EH (cell line): ENCODE measurements at regions not wholly inside any gene's neighbourhood (a gene's known extent, or its start where the extent isn't known, plus 50 kb on each side); places are given as distances from the start of the nearest gene placed in this dataset.

Experiments
- DNase-seq: peaks from one replicate; pipeline ENCODE4 v3.0.0-alpha.2; 2015; ENCODE audit warnings: low read depth

DNA sequence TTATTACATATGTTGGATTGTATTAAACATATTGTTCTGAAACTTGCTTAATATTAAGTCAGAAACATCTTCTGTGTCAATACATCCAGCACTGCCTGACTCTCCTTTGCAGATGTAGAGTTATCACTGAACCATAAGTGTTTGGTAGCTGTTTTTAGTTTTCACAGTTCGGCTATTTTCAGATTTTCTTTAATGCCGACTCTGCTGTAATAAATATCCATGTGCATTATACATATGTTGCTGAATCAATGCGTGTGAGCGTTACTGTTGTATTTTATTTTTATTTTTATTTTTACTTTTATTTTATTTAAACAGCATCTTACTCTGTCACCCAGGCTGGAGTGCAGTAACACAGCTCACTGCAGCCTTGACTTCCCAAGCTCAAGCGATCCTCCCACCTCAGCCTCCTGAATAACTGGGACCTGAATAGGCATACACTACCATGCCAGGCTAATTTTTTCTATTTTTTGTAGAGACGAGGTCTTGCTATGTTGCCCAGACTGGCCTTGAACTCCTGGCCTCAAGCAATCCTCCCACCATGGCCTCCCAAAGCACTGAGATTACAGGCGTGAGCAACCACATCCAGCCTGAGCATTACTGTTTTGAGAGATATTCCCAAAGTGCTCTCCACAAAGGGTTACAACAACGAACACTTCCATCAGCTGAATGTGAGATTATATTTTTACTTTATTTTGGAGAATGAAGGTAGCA is 50.7 kb upstream of the NOCT start:
- no peak for DNase-seq

DNA sequence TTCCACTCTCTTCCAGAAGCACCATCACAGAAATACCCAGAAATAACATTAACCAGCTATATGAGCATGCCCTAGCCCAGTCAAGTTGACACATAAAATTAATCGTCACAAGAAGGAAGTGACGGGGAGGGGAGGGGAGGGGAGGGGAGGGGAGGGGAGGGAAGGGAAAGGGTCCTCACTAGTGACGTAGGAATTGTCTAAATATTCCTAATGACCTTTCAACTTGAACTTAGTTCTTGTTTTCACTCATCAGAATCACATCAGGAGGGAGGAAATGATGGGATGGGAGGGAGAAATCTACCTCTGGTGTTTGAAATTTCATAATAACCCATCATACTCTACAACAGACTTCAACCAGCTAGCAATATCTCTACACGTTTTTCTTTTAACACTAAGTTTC is 52.2 kb upstream of the NOCT start:
- DNase-seq = no peak

DNA sequence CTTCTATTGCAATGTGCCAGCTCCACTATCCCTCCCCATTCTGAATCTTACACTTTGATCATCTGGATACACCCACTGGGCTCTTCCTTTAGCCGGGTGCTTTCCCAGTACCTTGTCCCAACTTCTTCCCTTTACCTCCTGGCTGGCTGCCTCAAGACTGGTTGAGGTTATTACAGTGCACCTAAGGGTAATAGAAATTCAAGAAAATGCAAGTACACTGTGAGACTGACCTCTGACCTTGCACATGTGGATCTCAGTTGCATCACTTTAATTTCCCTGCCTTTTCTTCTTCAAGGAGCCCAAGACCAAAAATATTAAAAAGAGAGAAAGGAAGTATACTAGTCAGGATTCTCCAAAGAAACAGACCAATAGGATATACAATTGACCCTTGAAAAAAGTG is 53.9 kb upstream of the NOCT start:
- no peak for DNase-seq

DNA sequence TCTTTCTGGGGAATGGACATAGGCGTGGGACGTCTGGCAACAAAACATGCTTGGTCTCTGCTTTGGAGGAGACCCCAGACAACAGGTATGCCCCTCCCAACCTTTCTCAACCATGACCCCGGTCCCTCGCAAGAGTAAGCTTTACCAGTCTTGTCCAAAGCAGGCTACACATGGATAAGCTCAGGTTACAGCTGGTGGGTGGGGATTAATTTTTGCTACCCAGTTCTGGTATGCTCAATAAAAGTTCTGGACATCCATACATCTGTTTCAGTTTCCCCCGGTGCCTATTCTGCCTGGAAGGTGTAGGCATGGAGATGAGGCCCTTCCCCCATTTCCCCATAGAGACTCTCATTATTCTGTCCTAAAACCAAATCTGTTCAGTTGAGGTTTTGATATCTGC is 54.5 kb upstream of the NOCT start:
- DNase-seq = peak; percentile 28

DNA sequence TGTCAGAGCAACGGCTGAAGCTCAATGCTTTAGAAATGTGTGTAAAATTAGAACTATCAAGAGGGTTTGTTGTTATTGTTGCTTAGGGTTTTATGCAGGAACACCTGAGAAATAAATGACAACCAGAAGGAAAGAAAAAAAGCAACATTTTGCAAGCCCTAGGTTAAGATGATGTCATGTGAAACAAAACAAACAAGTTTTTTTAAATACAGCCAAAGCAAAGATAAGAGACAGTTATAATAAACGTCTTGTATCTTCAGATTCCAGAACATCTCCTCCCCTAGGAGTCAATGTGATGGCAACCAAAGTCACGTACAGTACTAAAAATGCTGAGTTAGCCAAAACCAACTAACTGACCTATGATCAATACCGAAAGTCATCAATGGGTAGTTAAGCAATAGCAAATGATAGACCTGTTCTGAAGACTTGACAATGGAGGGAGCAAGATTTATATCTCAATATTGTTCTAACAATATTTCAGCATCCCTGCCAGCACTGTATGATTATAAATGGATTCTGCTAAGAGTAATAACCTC is 55.3 kb upstream of the NOCT start:
- DNase-seq = no peak

DNA sequence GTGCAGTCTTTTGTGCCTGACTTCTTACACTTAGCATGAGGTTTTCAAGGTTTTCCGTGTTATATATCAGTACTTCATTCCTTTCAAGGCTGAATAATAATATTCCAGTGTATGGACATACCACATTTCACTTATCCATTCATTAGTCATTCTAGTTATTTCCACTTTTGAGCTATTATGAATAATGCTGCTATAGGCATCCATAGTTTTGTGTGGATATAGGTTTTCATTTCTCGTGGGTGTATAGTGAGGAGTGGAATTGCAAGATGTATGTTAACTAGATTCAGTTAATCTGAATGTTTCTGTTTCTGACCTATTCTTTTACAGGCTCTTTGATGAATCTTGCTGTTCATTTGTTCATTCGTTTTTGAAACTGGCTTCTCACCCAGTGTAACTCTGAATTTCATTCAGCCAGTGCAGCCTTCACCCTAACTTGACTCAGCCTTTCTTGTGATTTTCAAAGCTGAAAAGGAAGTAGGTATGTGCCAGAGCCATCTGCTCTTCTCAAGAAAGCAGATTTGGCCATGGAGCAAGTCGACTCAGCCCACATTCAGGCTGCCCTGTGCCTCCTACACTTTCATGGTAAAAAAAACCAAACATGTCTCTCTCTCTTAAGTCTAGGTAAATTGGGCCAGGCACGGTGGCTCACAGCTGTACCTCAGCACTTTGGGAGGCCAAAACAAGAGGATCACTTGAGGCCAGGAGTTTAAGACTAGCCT is 56.3 kb upstream of the NOCT start:
- DNase-seq = no peak

DNA sequence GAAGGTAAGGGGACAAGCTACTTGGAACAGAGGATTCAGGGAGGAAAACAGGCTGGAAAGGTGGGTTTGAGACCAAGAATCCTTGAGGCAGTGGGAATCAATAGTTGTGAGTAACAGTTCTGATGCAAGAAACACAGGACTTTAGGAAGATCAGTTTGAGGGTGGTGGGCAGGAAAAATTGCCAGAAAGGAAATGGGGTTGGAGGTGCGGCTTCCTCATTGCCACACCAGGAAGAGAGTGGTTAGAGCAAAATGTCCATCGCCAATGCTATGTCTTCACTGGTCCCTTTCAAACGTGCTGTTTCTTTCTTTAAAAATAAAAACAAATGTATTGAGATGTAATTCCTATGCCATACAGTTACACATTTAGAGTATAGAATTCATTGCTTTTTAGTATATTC is 57.1 kb upstream of the NOCT start:
- no peak for DNase-seq

DNA sequence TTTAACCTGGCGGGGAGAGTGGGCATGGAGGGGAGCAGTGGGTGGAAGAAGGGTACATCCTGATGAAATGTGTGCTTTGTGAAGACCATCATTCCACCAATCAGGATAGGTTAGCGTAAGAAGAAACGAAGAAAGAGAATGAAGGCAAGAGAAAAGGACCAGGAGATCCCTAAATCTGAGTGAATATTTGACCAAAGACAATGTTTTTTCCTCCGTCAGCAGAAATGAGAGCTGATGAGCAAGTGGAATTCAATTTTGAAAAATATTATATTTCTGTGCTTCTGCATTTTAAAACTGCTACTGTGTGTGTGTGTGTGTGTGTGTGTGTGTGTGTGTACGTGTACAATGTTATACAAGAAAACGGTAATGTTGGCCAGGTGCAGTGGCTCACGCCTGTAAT is 58.3 kb upstream of the NOCT start:
- no peak for DNase-seq

DNA sequence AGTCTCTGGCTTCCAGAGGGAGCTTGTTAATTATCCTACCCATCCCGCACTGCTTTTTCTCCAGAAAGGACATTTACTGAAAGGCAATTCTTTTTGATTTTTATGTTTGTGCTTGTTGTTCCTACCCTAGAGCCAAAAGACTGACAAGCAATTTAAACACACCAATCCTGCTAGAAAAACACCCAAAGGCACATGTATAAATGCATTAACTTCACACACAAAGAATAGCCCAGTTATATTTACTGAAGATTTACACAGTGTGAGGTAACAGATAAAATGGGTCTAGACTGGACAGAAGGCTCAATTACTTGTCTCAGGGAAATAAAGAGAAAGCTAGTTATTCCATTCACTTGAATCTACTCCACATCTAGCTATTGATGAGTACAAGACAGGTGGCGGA is 61.2 kb upstream of the NOCT start:
- no peak for DNase-seq

DNA sequence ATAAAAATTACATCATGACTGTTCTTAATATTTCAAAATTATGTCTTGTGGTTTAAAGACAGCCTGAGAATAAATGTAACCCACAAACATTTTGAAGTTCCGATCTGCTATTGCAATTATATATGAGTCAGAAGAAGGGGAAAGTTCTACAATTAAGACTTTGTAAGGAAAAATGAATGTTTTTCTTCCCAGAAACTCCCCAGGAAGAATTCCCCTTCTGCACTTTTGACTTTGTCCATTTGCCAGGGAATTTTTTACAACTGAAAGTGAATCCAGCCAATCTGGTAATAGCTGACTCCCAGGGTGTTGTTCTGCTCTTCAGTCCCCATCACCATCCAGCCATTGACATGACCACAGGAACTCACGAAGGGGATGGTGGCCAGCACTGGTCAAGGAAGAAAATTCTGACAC is 61.6 kb upstream of the NOCT start:
- peak; percentile 98 for DNase-seq

DNA sequence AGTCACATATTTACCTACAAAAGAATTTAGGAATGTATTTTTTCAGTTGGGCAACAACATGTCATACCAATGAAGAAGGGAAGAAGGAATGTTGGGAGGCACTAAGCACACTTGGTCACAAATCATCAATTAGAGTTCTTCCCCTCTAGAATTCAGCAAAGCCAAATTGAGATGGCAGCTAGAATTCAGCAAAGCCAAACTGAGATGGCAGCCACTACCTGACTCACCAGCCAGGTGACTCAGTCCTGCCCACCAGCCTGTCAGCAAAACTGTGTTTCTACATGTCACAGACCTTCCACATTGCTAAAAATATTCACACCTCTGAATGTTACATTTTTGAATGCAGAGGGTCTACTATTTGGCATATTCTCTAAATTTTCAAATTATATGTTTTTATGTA is 63.2 kb upstream of the NOCT start:
- peak; percentile 38 for DNase-seq

DNA sequence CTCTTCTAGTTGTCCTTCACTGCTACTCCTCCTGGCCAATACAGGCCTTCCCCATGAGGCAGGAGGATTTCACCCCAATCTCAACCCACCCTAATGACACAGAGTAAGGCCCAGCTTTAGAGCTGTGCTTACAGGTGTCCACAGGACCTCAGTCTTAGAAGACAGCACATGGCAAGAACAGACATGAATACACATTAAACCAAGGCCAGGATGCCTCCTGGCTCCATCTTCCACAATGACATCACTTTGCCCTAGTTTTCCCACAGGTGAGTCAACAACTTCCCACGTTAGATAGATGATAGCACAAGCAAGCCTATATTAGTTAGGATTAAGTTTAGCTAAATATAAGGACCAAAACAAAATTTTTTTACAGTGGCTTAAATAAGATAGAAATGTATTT is 63.8 kb upstream of the NOCT start:
- DNase-seq = no peak

DNA sequence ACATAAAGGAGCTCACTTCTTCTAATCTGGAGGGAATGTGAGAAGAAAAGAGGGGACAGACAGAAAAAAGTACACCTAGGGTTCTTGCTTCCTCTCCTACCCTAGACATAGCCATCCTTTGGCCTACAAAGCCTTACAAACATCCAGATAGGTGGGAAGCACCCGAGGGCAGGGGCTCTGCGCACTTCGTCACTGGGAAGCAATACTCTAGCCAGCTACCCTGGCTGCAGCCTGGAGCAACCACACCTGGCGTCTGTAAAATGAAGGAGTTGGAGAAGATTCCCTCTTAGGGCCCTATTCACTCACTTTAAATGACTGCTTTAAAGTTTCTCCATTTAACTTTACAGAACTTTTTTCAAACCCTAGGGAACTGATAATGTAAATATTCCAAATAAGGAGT is 65.7 kb upstream of the NOCT start:
- no peak for DNase-seq

DNA sequence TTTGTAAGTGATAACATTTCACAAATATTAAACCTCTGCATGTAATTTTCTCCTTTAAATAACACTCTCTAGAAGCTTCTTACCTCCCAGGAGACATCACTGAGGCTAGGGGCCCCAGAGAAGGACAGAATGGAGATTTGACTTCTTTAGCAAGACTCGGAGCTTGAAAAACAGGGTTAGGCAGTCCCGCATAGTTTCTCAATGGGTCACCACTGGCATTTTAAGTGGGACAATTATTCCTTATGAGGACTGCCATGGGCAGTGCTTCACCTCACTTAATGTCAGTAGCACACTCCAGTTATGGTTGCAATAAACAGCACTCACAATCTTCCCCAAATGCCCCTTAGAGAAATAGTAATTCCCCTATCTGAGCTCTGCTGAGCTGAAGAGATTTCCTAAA is 66.7 kb upstream of the NOCT start:
- DNase-seq = peak; percentile 44

DNA sequence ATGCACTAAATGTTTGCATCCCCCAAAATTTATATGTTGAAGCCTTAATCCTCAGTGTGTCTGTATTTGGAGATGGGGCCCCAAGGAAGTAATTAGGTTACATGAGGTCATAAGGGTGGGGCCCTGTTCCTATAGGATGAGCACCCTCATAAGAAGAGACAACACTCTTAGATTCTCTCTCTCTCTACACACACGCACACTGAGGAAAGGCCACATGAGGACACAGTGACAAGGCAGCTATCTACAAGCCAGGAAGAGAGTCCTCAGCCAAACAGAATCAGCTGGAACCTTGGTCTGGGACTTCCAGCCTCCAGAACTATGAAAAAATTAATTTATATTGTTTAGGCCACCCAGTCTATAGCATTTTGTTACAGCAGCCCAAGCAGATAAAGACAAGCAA is 69.3 kb upstream of the NOCT start:
- DNase-seq = no peak

DNA sequence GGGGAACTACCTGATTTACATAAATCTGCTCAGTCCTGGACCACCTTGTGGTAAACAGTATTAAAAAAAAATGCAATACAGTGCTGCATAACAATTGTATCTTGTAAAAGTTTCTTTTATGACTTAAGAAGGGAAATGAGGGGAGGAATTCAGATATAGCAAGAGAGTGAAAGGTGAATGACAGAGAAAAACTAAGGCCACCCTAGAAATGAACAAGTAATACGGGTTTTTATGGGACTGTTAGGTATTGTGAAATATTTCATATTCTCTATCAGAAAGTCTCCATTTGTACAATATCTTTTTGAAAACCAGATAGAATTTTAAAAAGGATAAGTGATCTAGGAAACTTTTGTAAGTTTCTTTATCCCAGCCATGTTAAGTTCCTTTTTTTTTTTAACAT is 69.7 kb upstream of the NOCT start:
- no peak for DNase-seq

DNA sequence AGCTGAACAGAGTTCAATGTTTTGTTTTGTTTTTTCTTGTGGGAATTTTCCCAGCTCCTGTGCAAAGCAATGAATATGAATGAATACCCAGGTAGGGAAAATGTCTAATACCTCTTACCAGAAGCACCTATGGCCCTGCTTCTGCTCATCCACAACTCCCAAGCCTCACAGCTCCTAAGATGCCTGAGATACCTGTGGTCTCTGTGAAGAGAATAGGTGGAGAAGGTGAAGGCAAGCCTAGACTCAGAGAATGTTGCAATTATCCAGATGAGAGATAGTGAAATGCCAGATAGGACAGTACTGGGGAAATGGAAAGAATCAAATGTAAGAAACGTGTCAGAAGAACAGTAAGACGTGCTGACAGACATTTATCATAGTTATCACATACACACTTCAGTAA is 70.2 kb upstream of the NOCT start:
- no peak for DNase-seq

DNA sequence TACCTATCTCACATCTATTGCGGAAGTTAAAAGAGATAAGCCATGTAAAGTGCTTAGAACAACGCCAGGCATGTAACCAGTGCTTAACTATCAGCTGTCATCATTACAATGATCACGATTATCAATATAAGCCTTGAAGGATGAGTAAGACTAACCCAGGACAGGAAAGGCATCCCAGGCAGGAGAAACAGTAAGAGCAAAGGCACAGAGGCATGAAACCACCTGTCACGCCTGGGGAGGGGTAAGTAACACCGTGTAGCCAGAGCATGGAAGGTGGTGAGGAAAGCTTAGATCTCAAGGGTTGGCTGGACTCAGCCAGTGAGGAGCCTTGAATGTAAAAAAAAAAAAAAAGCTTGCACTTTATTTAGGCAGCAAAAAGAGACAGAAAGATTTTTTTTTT is 71.7 kb upstream of the NOCT start:
- no peak for DNase-seq

DNA sequence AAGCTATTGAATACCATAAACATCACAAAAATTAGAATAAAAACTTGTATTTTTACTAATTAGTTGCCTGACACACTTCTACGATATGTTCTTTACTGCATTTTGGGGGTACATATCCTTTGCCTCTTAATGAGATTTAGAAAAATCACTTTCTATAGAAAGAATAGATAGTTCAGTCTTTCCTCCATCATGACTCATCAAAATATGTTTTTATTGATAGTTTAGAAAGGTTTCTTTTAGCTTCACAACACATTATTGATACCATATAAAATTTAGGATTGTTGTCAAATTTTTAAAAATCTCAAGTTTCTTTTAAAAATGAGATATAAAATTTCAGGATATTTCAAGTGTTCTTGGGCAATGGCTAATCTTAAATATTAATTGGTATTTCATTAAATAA is 74.5 kb upstream of the NOCT start:
- DNase-seq = no peak

DNA sequence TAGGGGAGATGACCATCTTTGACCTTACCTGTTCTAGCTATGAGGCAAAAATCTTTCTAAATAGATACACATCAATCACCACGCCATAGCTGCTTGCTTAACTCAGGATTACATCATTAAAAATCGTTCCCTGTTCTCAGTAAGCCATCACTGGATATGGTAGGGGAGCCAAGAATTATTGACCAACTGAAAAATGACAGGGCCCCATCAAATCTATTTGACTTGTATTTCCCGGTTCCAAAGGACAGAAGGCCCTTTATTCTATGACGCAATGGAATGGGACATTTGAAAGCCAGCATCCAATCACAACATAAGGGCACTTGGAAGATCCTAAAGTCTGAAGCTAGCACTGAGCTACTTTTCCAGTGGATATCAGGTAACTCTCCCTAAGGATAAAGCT is 75.6 kb upstream of the NOCT start:
- no peak for DNase-seq

DNA sequence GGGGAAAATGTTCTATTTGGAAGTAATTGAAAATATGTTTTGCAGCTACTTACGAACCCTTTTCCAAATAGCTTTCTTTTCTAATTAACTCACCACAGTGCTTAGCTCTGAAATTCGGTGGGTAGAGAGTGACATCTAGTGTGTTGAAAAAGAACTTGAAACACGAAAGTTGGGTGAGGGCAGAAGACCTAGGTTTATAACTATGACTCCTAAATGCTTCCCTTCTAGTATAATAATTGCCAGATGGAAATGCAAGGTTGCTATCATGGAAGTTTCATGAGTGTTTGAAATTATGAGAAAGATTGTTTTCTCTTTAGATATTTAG is 77.3 kb upstream of the NOCT start:
- peak; percentile 67 for DNase-seq

DNA sequence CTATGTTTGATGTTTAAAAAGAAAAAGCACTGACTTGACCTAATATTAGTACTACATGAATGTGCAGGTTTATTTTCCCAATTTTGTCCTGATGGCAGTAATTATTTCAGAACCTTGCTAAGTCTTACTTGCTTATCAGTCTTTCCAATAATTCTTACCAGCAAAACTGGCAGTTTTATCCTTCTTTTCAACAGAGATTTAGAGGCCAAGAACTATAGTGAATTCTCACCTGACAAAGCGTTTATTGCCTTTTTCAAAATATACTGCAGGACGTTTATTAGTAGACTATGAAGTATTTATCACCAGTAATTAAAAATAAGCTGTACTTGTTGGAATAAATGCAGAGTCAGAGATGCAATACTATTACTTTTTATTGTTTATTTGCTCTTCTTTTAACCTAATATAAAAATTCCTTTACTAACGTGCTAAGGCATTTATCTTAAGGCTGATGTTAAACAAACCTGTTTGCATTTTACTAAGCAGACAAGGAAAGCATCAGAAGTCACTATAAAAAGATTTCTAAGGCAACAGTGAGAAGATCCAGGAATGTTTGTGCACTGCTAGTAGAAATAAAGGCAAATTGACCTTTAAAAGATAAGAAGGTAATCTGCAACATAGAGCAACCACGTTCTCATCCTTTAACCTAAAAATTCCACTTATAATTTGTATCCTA is 80.3 kb upstream of the NOCT start:
- DNase-seq = no peak

DNA sequence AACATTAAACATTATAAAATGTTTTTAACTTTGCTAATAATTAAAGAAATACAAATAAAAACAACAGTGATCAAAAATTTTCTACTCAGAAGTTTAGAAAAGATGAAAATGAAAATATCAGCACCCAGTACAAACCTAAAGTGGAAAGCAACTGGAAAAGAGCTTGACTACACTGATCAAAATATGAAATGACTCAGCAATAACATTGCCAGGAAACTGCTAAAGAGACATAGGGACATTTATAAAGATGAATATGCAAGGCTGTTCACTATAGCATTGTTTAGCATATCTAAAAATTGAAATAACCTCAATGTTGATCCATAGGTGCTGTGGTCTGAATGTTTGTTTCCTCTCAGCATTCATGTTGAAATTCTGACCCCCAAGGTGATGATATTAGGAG is 88.5 kb upstream of the NOCT start:
- peak; percentile 37 for DNase-seq
